Left ventricle myocardium inferior (tissue), 1 donor: ENCODE measurements at regions not wholly inside any gene's neighbourhood (a gene's known extent, or its start where the extent isn't known, plus 50 kb on each side); places are given as distances from the start of the nearest gene placed in this dataset.
"Not testable (repeated sequence)": the region's sequence is repeated elsewhere in the genome, so short reads cannot be mapped to it uniquely, and the experiment has no call there.

Experiments used
- DNase-seq: peaks from one replicate; pipeline ENCODE4 v3.0.0-alpha.2; 2020
- H3K27ac ChIP-seq: fragments of 200-600 bp; replicated peaks from 2 replicates; pipeline ENCODE4 v1.8.0; 2021
- H3K27me3 ChIP-seq: fragments of 200-600 bp; 2 replicates; pipeline ENCODE4 v1.8.0; 2021; ENCODE audit warnings: low read depth
- H3K36me3 ChIP-seq: fragments of 200-600 bp; 2 replicates; pipeline ENCODE4 v1.8.0; 2021
- H3K4me1 ChIP-seq: fragments of 200-600 bp; 2 replicates; pipeline ENCODE4 v1.8.0; 2021
- H3K4me3 ChIP-seq: fragments of 200-600 bp; 2 replicates; pipeline ENCODE4 v1.8.0; 2021; ENCODE audit warnings: mild to moderate bottlenecking, moderate library complexity
- H3K9me3 ChIP-seq: fragments of 200-600 bp; replicated peaks from 2 replicates; pipeline ENCODE4 v1.8.0; 2021
- CTCF ChIP-seq: fragments of 200-600 bp; IDR thresholded peaks from 2 replicates; pipeline ENCODE4 v1.8.0; 2021; ENCODE audit warnings: antibody characterized with exemption, mild to moderate bottlenecking, borderline replicate concordance
- intact Hi-C: fragments of 100-400 bp; cut with micrococcal nuclease; formaldehyde crosslinking; loops from one replicate; pipeline ENCODE4 v1.11.0; 2022
- donor health status: DM: no; HTN: yes; CAD: no; lungs with severe emphysema.

GRCh38 chr12:9473638-9474037 lies 134.1 kb downstream of the KLRB1 start:
- DNase-seq, H3K27me3 ChIP-seq, H3K4me1 ChIP-seq, H3K9me3 ChIP-seq, intact Hi-C loops, H3K4me3 ChIP-seq, H3K36me3 ChIP-seq, H3K27ac ChIP-seq: not testable (repeated sequence)

- intact Hi-C loops, H3K9me3 ChIP-seq, H3K4me1 ChIP-seq, H3K4me3 ChIP-seq, H3K27ac ChIP-seq, H3K36me3 ChIP-seq, H3K27me3 ChIP-seq, DNase-seq: not testable (repeated sequence)
Observed at GRCh38 chr12:9471501-9471900, 136.2 kb downstream of the KLRB1 start.

- H3K9me3 ChIP-seq, DNase-seq, H3K27me3 ChIP-seq, H3K36me3 ChIP-seq, H3K4me3 ChIP-seq, H3K4me1 ChIP-seq, intact Hi-C loops, H3K27ac ChIP-seq: not testable (repeated sequence)
Observed at GRCh38 chr12:9470367-9470766, 137.3 kb downstream of the KLRB1 start.

GRCh38 chr12:9469956-9470355 lies 137.8 kb downstream of the KLRB1 start:
- H3K4me1 ChIP-seq, intact Hi-C loops, H3K4me3 ChIP-seq, H3K27me3 ChIP-seq, H3K36me3 ChIP-seq, DNase-seq, H3K9me3 ChIP-seq, H3K27ac ChIP-seq: not testable (repeated sequence)

- H3K4me1 ChIP-seq, H3K9me3 ChIP-seq, H3K27me3 ChIP-seq, H3K36me3 ChIP-seq, intact Hi-C loops, DNase-seq, H3K27ac ChIP-seq, H3K4me3 ChIP-seq: not testable (repeated sequence)
Observed at GRCh38 chr12:9469463-9469862, 138.3 kb downstream of the KLRB1 start.

GRCh38 chr12:9468998-9469397 lies 138.7 kb downstream of the KLRB1 start:
- peak; percentile 34 for DNase-seq
- H3K4me3 ChIP-seq, H3K27ac ChIP-seq, H3K36me3 ChIP-seq, intact Hi-C loops, H3K27me3 ChIP-seq, H3K4me1 ChIP-seq, H3K9me3 ChIP-seq: not testable (repeated sequence)
- TF ChIP-seq CTCF, result peak; percentile 74

GRCh38 chr12:9468144-9468543 lies 139.6 kb downstream of the KLRB1 start:
- intact Hi-C loops, H3K9me3 ChIP-seq, H3K4me1 ChIP-seq, H3K27ac ChIP-seq, H3K4me3 ChIP-seq, H3K36me3 ChIP-seq, DNase-seq, H3K27me3 ChIP-seq: not testable (repeated sequence)

GRCh38 chr12:9464408-9464807 lies 143.3 kb downstream of the KLRB1 start:
- DNase-seq, result no peak
- intact Hi-C loops, result no loop called here
- TF ChIP-seq CTCF, result no peak

GRCh38 chr12:9455516-9455915 lies 152.2 kb downstream of the KLRB1 start:
- H3K9me3 ChIP-seq, H3K4me1 ChIP-seq, H3K27me3 ChIP-seq, intact Hi-C loops, H3K4me3 ChIP-seq, H3K36me3 ChIP-seq, DNase-seq, H3K27ac ChIP-seq: not testable (repeated sequence)

More at GRCh38 chr12:9464408-9464807, 143.3 kb downstream of the KLRB1 start:
- Histone ChIP-seq H3K4me1 (peaks cover 5% of the 10 kb centered on the region), H3K36me3 (no peaks in the 10 kb centered on the region), H3K9me3 (no peaks in the 10 kb centered on the region), H3K4me3 (no peak overlapping the region), H3K27ac (no peak overlapping the region), H3K27me3 (no peaks in the 10 kb centered on the region)

- H3K9me3 ChIP-seq, intact Hi-C loops, H3K4me1 ChIP-seq, H3K4me3 ChIP-seq, H3K36me3 ChIP-seq, DNase-seq, H3K27ac ChIP-seq, H3K27me3 ChIP-seq: not testable (repeated sequence)
Observed at GRCh38 chr12:9454021-9454420, 153.7 kb downstream of the KLRB1 start.

- H3K9me3 ChIP-seq, H3K27ac ChIP-seq, H3K4me3 ChIP-seq, H3K27me3 ChIP-seq, intact Hi-C loops, H3K36me3 ChIP-seq, DNase-seq: not testable (repeated sequence)
- peaks cover 10% of the 10 kb centered on the region for H3K4me1 ChIP-seq
Observed at GRCh38 chr12:9450127-9450567, 157.6 kb downstream of the KLRB1 start.

- H3K4me3 ChIP-seq, H3K36me3 ChIP-seq, DNase-seq, H3K9me3 ChIP-seq, H3K27me3 ChIP-seq, intact Hi-C loops, H3K27ac ChIP-seq: not testable (repeated sequence)
- H3K4me1 ChIP-seq, result peaks cover 10% of the 10 kb centered on the region
Observed at GRCh38 chr12:9449657-9450126, 158.0 kb downstream of the KLRB1 start.
